HepG2 (cell line): ENCODE measurements at regions not wholly inside any gene's neighbourhood (a gene's known extent, or its start where the extent isn't known, plus 50 kb on each side); places are given as distances from the start of the nearest gene placed in this dataset.

ENCODE experiments used
- KLF12 ChIP-seq: sonication (generic); formaldehyde crosslinking; IDR thresholded peaks from 2 replicates; pipeline ENCODE4 v1.4.0; 2020; ENCODE audit warnings: missing genetic modification reagents, borderline replicate concordance
- ZBTB7A ChIP-seq: sonication (generic); formaldehyde crosslinking; IDR thresholded peaks from 2 replicates; pipeline ENCODE4 v1.8.0; 2022; ENCODE audit warnings: mild to moderate bottlenecking, missing genetic modification reagents
- ZNF263 ChIP-seq: sonication (generic); formaldehyde crosslinking; IDR thresholded peaks from 2 replicates; pipeline ENCODE4 v1.4.0; 2020; ENCODE audit warnings: missing genetic modification reagents
- ZNF441 ChIP-seq: sonication (generic); formaldehyde crosslinking; IDR thresholded peaks from 2 replicates; pipeline ENCODE4 v1.7.0; 2021; ENCODE audit warnings: missing genetic modification reagents, borderline replicate concordance
- ZNF674 ChIP-seq: sonication (generic); formaldehyde crosslinking; IDR thresholded peaks from 2 replicates; pipeline ENCODE4 v1.5.0; 2020; ENCODE audit warnings: low read depth, mild to moderate bottlenecking, missing genetic modification reagents
- TF ChIP-seq, protein P1 (sequence below): sonication (generic); formaldehyde crosslinking; IDR thresholded peaks from 2 replicates; pipeline ENCODE4 v1.5.0; 2020; ENCODE audit warnings: mild to moderate bottlenecking, missing genetic modification reagents, moderate library complexity
- TF ChIP-seq, protein P2 (sequence below): sonication (generic); formaldehyde crosslinking; IDR thresholded peaks from 2 replicates; pipeline ENCODE4 v1.4.0; 2020; ENCODE audit warnings: missing genetic modification reagents, borderline replicate concordance

DNA sequence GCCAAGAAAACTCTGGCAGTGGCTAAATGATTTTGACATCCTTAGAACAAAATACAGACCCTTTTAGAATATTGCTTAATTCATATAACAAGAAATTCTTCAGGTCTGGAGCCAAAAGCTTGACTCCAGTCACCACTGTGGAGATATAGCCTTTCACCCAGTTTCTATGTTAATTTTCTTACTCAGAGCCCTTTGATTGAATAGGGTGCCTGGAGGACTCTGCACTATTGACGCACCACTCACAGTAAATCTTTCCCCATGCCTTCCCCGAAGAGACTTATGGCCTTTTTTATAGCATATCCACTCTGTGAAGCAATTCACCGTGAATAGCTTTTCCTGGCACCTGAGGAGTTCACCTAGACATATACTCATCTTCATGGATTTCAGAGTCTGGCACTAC, 613.8 kb downstream of the ZWINT start:
- TF ChIP-seq ZBTB7A (CRISPR knock-in tag) (no peak), ZNF674 (CRISPR knock-in tag) (no peak), ZNF263 (CRISPR knock-in tag) (no peak), ZNF441 (CRISPR knock-in tag) (no peak), KLF12 (CRISPR knock-in tag) (no peak)
- TF ChIP-seq, protein P1, sequence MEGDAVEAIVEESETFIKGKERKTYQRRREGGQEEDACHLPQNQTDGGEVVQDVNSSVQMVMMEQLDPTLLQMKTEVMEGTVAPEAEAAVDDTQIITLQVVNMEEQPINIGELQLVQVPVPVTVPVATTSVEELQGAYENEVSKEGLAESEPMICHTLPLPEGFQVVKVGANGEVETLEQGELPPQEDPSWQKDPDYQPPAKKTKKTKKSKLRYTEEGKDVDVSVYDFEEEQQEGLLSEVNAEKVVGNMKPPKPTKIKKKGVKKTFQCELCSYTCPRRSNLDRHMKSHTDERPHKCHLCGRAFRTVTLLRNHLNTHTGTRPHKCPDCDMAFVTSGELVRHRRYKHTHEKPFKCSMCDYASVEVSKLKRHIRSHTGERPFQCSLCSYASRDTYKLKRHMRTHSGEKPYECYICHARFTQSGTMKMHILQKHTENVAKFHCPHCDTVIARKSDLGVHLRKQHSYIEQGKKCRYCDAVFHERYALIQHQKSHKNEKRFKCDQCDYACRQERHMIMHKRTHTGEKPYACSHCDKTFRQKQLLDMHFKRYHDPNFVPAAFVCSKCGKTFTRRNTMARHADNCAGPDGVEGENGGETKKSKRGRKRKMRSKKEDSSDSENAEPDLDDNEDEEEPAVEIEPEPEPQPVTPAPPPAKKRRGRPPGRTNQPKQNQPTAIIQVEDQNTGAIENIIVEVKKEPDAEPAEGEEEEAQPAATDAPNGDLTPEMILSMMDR (CRISPR knock-in tag) = no peak
- TF ChIP-seq, protein P2, sequence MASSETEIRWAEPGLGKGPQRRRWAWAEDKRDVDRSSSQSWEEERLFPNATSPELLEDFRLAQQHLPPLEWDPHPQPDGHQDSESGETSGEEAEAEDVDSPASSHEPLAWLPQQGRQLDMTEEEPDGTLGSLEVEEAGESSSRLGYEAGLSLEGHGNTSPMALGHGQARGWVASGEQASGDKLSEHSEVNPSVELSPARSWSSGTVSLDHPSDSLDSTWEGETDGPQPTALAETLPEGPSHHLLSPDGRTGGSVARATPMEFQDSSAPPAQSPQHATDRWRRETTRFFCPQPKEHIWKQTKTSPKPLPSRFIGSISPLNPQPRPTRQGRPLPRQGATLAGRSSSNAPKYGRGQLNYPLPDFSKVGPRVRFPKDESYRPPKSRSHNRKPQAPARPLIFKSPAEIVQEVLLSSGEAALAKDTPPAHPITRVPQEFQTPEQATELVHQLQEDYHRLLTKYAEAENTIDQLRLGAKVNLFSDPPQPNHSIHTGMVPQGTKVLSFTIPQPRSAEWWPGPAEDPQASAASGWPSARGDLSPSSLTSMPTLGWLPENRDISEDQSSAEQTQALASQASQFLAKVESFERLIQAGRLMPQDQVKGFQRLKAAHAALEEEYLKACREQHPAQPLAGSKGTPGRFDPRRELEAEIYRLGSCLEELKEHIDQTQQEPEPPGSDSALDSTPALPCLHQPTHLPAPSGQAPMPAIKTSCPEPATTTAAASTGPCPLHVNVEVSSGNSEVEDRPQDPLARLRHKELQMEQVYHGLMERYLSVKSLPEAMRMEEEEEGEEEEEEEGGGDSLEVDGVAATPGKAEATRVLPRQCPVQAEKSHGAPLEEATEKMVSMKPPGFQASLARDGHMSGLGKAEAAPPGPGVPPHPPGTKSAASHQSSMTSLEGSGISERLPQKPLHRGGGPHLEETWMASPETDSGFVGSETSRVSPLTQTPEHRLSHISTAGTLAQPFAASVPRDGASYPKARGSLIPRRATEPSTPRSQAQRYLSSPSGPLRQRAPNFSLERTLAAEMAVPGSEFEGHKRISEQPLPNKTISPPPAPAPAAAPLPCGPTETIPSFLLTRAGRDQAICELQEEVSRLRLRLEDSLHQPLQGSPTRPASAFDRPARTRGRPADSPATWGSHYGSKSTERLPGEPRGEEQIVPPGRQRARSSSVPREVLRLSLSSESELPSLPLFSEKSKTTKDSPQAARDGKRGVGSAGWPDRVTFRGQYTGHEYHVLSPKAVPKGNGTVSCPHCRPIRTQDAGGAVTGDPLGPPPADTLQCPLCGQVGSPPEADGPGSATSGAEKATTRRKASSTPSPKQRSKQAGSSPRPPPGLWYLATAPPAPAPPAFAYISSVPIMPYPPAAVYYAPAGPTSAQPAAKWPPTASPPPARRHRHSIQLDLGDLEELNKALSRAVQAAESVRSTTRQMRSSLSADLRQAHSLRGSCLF (CRISPR knock-in tag) = no peak
